ENCODE measurements at regions not wholly inside any gene's neighbourhood (a gene's known extent, or its start where the extent isn't known, plus 50 kb on each side); places are given as distances from the start of the nearest gene placed in this dataset.

- no peaks in the 10 kb centered on the region for H3K9me3 ChIP-seq
Measured at GRCh38 chr2:40592218-40592617, 140.3 kb upstream of the SLC8A1 start.

GRCh38 chr2:40606862-40607261, 155.0 kb upstream of the SLC8A1 start:
- Histone ChIP-seq H3K9me3 (no peaks in the 10 kb centered on the region), H3K4me3 (no peak overlapping the region), H3K36me3 (no peaks in the 10 kb centered on the region), H3K27me3 (no peaks in the 10 kb centered on the region), H3K4me1 (no peaks in the 10 kb centered on the region), H3K27ac (no peak overlapping the region)
- DNase-seq (no peak), ATAC-seq (no peak)
- no peak for TF ChIP-seq CTCF (IDR thresholded peaks at IDR 0.05)
- TF ChIP-seq POLR2A (IDR thresholded peaks at IDR 0.05) = no peak
- 45% methylated on average over 4 of the region's 4 CpGs for WGBS (ENCODE audit: insufficient coverage, low coverage, low lambda C conversion rate, missing lambda C conversion rate)
- intact Hi-C loops (cut with DNase I) = no loop called here

More at GRCh38 chr2:40592218-40592617, 140.3 kb upstream of the SLC8A1 start:
- TF ChIP-seq CTCF (IDR thresholded peaks at IDR 0.05) = no peak
- no peak for TF ChIP-seq POLR2A (IDR thresholded peaks at IDR 0.05)
- Histone ChIP-seq H3K36me3 (no peaks in the 10 kb centered on the region), H3K27me3 (no peaks in the 10 kb centered on the region), H3K27ac (no peak overlapping the region), H3K4me3 (no peak overlapping the region), H3K4me1 (no peaks in the 10 kb centered on the region)
- ATAC-seq = no peak
- DNase-seq = no peak
- intact Hi-C loops (cut with DNase I) = no loop called here
- 28% methylated on average over 2 of the region's 2 CpGs for WGBS (ENCODE audit: insufficient coverage, low coverage, low lambda C conversion rate, missing lambda C conversion rate)

- no peak for ATAC-seq
- DNase-seq = no peak
- intact Hi-C loops (cut with DNase I) = no loop called here
- TF ChIP-seq CTCF (IDR thresholded peaks at IDR 0.05) (no peak), POLR2A (IDR thresholded peaks at IDR 0.05) (no peak)
- WGBS (ENCODE audit: insufficient coverage, low coverage, low lambda C conversion rate, missing lambda C conversion rate) = 32% methylated on average over 4 of the region's 4 CpGs
- Histone ChIP-seq H3K4me3 (no peak overlapping the region), H3K9me3 (no peaks in the 10 kb centered on the region), H3K27me3 (no peaks in the 10 kb centered on the region), H3K36me3 (no peaks in the 10 kb centered on the region), H3K27ac (no peak overlapping the region), H3K4me1 (no peaks in the 10 kb centered on the region)
Measured at GRCh38 chr2:40611196-40611595, 159.3 kb upstream of the SLC8A1 start.

- H3K4me3 ChIP-seq = no peak overlapping the region
- no peaks in the 10 kb centered on the region for H3K27me3 ChIP-seq
- intact Hi-C loops (cut with DNase I) = no loop called here
- no peaks in the 10 kb centered on the region for H3K9me3 ChIP-seq
- no peak for ATAC-seq
- H3K27ac ChIP-seq = no peak overlapping the region
- no peaks in the 10 kb centered on the region for H3K4me1 ChIP-seq
- 62% methylated on average over 3 of the region's 3 CpGs for WGBS (ENCODE audit: insufficient coverage, low coverage, low lambda C conversion rate, missing lambda C conversion rate)
- DNase-seq = no peak
- TF ChIP-seq CTCF (IDR thresholded peaks at IDR 0.05) = no peak
- TF ChIP-seq POLR2A (IDR thresholded peaks at IDR 0.05) = no peak
- H3K36me3 ChIP-seq = no peaks in the 10 kb centered on the region
Measured at GRCh38 chr2:40625849-40626248, 174.0 kb upstream of the SLC8A1 start.

GRCh38 chr2:40628556-40628955, 176.7 kb upstream of the SLC8A1 start:
- DNase-seq (no peak), ATAC-seq (no peak)
- Histone ChIP-seq H3K27ac (no peak overlapping the region), H3K9me3 (no peaks in the 10 kb centered on the region), H3K27me3 (no peaks in the 10 kb centered on the region), H3K36me3 (no peaks in the 10 kb centered on the region), H3K4me1 (no peaks in the 10 kb centered on the region), H3K4me3 (no peak overlapping the region)
- intact Hi-C loops (cut with DNase I) = no loop called here
- 35% methylated on average over 3 of the region's 3 CpGs for WGBS (ENCODE audit: insufficient coverage, low coverage, low lambda C conversion rate, missing lambda C conversion rate)
- TF ChIP-seq CTCF (IDR thresholded peaks at IDR 0.05) = no peak
- no peak for TF ChIP-seq POLR2A (IDR thresholded peaks at IDR 0.05)
